ENCODE measurements at regions not wholly inside any gene's neighbourhood (a gene's known extent, or its start where the extent isn't known, plus 50 kb on each side); places are given as distances from the start of the nearest gene placed in this dataset.

GRCh38 chr6:26197933-26198721 is 110.9 kb downstream of the HFE start:
- DNase-seq, result peak; percentile 48

- no peak for DNase-seq
Observed at GRCh38 chr6:26198722-26199056, 111.5 kb downstream of the HFE start.

GRCh38 chr6:26199057-26199772 is 112.0 kb downstream of the HFE start:
- peak; percentile 97 for DNase-seq

- no peak for DNase-seq
Observed at GRCh38 chr6:26199773-26200764, 112.8 kb downstream of the HFE start.

GRCh38 chr6:26200918-26201721 is 113.9 kb downstream of the HFE start:
- DNase-seq, result no peak

GRCh38 chr6:26202201-26202611 is 115.0 kb downstream of the HFE start:
- DNase-seq, result no peak

- DNase-seq, result no peak
Observed at GRCh38 chr6:26202811-26203583, 115.8 kb downstream of the HFE start.

GRCh38 chr6:26204332-26205160 is 117.3 kb downstream of the HFE start:
- DNase-seq, result peak; percentile 97

- peak; percentile 94 for DNase-seq
Observed at GRCh38 chr6:26205161-26205624, 118.0 kb downstream of the HFE start.

- DNase-seq, result peak; percentile 53
Observed at GRCh38 chr6:26205625-26206574, 118.7 kb downstream of the HFE start.

- DNase-seq, result no peak
Observed at GRCh38 chr6:26206868-26207801, 119.9 kb downstream of the HFE start.

GRCh38 chr6:26211963-26212362 is 124.7 kb downstream of the HFE start:
- DNase-seq, result no peak

GRCh38 chr6:26213334-26214075 is 126.3 kb downstream of the HFE start:
- DNase-seq, result no peak

- peak; percentile 24 for DNase-seq
Observed at GRCh38 chr6:26214803-26215584, 127.8 kb downstream of the HFE start.

GRCh38 chr6:26215585-26216358 is 128.5 kb downstream of the HFE start:
- peak; percentile 44 for DNase-seq

Data from CD4-positive, alpha-beta T cell treated with Interleukin-17A for 1 hour (primary cell).